ENCODE measurements at regions not wholly inside any gene's neighbourhood (a gene's known extent, or its start where the extent isn't known, plus 50 kb on each side); places are given as distances from the start of the nearest gene placed in this dataset.

DNA sequence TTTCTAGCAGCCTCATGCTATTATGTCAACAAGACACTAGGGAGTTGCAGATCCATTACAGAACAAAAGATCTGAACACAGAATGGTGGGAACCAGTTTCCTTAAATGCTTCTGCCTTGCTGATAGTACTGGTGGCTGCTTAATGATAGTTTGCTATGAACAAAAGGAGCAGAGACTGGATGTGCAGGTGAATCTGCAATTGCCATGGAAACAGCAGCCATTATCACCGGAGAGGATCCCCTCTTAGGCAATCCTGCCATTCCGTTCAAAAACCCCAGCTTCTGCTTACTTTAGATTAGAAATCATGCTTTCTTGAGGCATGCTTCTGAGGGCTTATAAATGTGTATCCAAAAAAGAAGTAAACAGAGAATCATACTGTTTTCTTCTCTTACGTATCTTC is 80.0 kb upstream of the PRKAR2B start:
- TF ChIP-seq, protein P1, sequence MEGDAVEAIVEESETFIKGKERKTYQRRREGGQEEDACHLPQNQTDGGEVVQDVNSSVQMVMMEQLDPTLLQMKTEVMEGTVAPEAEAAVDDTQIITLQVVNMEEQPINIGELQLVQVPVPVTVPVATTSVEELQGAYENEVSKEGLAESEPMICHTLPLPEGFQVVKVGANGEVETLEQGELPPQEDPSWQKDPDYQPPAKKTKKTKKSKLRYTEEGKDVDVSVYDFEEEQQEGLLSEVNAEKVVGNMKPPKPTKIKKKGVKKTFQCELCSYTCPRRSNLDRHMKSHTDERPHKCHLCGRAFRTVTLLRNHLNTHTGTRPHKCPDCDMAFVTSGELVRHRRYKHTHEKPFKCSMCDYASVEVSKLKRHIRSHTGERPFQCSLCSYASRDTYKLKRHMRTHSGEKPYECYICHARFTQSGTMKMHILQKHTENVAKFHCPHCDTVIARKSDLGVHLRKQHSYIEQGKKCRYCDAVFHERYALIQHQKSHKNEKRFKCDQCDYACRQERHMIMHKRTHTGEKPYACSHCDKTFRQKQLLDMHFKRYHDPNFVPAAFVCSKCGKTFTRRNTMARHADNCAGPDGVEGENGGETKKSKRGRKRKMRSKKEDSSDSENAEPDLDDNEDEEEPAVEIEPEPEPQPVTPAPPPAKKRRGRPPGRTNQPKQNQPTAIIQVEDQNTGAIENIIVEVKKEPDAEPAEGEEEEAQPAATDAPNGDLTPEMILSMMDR (IDR thresholded peaks at IDR 0.05) = no peak
- TF ChIP-seq POLR2A (IDR thresholded peaks at IDR 0.05) = no peak

Data from right lobe of liver (tissue), 4 donors.